MM.1S (cell line): ENCODE measurements at regions not wholly inside any gene's neighbourhood (a gene's known extent, or its start where the extent isn't known, plus 50 kb on each side); places are given as distances from the start of the nearest gene placed in this dataset.

Experiments used
- CTCF ChIP-seq: fragments of 300-600 bp; sonication (generic); IDR thresholded peaks from 2 replicates; pipeline ENCODE4 v1.5.1; 2016; ENCODE audit warnings: antibody characterized with exemption, low read length, mixed read lengths
- EZH2 ChIP-seq: fragments of 300-600 bp; sonication (generic); optimal IDR thresholded peaks from 2 replicates; pipeline ENCODE3; 2017; ENCODE audit warnings: low read depth, mild to moderate bottlenecking, antibody characterized with exemption, low read length, mixed read lengths
- EZH2phosphoT487 ChIP-seq: fragments of 300-600 bp; sonication (generic); IDR thresholded peaks from 2 replicates; pipeline ENCODE4 v1.6.1; 2018; ENCODE audit warnings: antibody characterized with exemption, low read length

GRCh38 chr20:40223810-40224209, 465.2 kb downstream of the MAFB start:
- TF ChIP-seq EZH2 (no peak), CTCF (no peak), EZH2phosphoT487 (no peak)
